HG02943 (cell line): ENCODE measurements at regions not wholly inside any gene's neighbourhood (a gene's known extent, or its start where the extent isn't known, plus 50 kb on each side); places are given as distances from the start of the nearest gene placed in this dataset.

Experiments used
- ATAC-seq: cut with Tn5 transposase; IDR thresholded peaks from one replicate; pipeline ENCODE4 v1.9.1; 2021; ENCODE audit warnings: mild to moderate bottlenecking, low read depth, moderate library complexity; ENCODE audit not compliant: unreplicated experiment

DNA sequence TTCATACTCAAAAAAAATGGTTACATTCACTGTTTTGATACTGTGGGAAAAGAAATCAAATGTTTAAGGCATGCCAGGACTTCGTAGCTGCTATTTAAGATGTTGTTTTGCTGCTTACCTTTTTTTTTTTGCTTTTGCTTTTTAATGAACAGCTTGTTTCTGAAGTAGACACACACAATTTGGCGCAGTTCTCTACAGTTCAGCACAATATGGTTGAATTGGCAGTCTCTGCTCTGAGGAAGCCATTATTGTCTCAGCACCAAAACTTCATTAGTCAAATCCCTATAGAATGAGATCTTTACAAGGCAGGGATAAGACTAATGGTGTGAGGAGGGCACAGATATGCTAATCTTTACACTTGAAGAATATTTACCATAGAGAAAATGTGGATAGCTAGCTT is 197.6 kb downstream of the SLITRK5 start:
- no peak for ATAC-seq

DNA sequence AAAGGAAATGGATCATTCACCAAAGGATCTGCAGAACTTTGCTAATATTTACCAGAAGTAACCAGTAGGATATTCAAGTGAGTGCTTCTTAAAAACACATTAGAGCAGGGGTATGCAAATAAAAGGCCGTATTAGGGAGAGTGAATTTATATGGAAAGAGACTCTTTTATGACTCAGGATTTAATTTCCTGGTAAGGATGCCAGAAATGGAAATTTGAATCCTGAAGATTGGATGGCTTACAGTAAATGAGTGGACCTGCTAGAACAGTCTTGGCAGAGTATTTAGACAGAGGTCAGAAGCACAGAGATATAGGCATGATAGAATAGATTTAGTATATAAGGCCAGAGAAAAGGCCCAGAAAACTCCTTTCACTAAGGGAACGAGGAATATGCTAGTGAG is 201.6 kb downstream of the SLITRK5 start:
- ATAC-seq: no peak

DNA sequence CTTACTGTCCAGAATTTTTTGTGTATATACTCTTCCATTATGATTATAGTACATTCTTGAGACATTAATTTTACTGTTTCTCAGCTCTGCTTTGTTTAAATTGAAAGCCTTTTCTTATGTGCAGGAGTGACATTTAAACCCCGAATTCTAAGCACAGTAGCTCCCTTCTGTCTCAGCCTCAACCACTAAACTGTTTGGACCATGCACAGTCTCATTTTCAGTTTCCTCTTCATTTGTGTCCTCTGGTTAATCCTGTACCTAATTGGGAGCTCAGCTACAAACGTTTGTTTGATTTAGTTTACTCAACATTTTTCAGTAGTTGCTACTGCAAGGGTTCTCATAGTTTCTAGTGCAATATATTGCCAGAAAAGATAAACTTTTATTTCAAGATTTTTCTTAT is 206.3 kb downstream of the SLITRK5 start:
- ATAC-seq: no peak

DNA sequence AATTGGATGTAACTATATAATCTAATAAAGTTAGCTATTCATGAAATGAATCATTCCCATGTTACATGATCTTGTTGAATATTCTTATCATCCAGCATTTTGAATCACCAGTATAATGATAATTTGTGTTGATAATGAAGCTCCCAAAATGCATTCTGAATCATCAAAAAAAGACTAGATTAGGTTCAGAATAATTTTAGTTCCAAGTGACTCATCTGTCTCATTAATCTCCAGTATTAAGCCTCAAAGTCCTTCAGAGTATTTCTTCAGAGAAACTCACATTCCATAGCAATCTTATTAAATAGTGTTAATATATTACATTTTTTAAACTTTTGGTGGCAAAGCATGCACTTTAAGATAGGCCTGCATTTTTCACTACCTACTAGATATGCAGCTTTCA is 207.5 kb downstream of the SLITRK5 start:
- ATAC-seq: no peak

DNA sequence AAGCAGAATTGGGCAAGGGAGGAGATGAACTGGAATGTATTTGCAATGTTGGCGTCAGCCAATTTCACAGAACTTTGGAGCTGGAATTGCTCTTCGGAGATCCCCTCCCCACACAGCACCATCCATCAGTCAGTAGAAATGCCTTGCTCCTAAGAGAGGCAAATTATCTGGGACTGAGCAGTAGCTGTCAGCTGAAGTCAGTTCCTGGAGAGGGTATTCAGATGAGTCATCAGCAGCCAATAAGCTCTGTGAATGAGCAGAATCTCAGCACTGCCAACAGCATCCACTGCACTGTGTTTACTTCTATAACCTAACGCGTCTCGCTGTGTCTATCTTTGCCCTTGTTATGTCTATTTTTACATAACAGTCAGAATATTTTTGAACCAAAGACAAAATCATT is 213.7 kb downstream of the SLITRK5 start:
- no peak for ATAC-seq

DNA sequence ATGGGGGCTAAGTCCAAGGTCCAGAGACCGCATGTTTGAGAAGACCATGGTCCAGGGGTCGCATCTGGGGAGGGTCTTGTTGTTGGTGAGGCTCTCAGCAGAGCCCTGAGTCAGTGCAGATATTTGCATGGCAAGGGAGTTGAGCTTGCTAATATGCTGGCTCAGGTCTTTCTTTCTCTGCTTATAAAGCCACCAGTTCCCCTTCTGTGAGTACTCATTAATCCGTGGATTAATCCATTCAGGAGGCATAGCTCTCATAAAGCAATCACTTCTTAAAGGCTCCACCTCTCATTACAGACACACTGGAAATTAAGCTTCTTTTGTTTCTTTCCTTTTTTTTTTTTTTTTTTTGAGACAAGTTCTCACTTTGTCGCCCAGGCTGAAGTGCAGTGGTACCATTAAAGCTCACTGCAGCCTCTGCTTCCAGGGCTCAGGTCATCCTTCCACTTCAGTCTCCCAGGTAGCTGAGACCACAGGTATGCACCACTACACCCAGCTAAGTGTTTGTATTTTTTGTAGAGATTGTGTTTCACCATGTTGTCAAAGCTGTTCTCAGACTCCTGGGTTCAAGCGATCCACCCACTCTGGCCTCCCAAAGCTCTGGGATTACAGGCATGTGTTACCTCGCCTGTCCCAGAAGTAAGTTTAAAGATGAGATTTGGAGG is 216.4 kb downstream of the SLITRK5 start:
- no peak for ATAC-seq

DNA sequence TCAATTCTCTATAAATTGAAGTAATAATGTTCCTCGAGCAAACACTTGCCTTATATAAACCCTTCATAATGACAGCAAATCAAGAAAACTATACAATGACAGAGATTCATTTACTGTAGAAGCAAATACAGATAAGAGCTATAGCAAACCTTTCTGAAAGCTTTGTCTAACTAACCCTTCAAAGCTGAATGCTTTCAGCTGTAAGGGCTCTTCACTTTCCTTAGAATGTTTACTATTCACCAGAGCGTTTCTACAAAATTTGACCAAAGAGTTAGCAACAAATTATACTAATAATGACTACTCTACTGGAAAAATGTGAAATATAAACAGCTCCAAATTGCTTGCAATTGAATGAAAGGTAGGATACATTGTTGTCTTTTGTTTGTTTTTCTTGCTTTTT is 218.1 kb downstream of the SLITRK5 start:
- ATAC-seq: no peak

DNA sequence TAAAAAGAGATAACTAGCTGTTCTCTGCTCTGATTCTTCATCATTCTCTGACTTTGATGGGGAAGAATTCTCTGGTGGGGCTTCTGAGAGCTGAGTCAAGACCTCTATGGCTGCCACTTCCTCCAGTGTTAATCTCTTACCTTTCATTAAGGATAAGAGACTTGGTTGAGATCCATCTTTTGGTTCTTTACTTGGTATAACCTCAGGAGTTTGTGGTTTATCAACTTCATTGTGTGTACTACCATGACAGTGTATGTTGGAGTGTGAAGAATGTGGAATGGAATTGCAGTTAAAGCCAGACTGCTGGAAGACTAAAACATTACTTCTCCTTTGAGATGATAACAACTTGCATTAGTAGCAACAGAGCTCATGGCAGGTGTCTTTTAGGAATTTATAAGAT is 222.0 kb downstream of the SLITRK5 start:
- ATAC-seq: no peak

DNA sequence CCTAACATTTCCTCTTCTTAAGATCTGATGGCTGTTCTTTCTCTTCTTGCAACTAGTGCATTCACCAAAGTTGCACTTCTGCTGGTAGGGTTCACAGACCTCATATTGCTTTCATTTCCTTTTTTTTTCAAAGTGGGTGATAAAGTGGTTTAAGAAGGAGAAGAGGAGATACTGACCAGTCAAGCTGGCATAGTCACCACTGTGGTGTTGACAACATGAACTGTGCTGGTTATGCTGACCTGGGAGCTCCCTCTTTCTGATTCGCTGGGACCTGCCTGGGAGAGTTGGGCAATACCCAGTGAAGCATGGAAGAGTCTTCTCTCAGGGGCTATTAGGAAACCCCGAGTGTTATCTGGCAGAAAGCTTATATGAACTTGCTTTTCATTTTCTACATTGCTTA is 222.9 kb downstream of the SLITRK5 start:
- no peak for ATAC-seq

DNA sequence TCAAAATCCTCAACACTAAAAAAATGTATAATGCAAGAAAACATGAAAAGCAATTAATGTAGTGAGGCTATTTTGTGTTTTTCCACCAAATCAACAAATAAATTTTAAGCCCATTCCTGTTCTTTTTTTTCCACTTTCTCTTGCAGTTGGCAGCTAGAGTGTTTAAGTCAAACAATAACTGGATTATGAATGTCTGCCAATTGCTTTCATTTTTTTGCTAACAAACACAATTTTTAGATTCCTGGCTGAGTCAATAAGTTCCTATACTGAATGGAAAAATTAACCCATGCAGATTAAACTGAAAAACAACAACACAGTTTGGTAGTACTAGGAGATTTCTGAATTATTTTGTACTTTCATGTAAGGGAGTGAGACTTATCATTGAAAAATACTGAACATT is 232.4 kb downstream of the SLITRK5 start:
- ATAC-seq: no peak

DNA sequence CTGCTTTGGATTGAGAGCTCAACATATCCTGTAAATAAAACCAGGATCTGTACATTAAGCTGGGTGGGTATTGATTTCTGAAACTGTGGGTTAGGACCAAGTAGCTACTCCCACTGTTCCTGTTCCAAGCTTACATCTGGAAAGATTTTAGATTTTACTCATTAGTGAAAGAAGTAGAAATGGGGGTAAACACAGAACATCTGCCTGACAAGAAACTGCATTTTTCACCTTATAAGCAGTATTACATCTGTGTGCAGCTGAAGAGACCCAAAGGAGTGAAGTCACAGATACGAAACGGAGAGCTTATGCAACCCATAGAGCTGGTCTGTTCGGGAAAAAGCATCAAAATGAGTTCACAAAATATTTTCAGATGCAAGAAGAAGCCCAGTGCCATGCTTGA is 235.2 kb downstream of the SLITRK5 start:
- ATAC-seq: no peak

DNA sequence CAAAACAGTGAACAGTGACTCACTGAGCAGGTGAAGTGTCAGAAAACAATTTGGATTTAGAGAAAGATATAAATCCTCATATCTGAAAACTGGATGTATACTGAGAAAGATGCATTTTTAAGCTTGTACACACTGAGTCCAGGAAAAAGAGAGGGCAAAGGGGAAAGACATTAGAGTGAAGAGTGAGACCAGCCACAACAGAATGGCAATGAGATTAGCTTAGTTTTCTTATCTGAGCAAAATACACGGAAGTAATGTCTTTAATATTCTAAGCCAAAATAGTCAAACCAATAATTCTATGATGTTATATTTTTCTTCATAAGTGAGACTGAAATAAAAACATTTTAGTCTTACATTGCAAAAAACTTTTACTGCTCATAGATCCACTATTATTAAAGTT is 236.0 kb downstream of the SLITRK5 start:
- no peak for ATAC-seq

DNA sequence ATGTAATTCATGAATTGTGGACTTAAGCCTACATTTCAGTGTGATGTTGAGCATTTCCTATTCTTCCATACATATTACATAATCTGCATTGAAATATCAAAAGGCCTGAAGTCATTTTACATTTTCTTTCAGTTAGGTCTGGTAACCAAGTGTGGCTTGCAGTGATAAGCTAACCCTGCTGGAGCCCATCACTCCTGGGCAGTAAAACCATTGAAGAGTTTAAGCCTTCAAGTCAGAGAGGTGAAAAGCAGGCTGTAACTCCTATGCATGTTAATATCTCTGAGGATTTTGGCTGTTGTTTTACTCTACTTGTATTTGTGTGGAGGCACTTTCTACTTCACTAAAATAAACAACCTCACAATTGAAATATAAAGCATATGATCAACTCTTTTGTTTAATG is 248.8 kb downstream of the SLITRK5 start:
- no peak for ATAC-seq

DNA sequence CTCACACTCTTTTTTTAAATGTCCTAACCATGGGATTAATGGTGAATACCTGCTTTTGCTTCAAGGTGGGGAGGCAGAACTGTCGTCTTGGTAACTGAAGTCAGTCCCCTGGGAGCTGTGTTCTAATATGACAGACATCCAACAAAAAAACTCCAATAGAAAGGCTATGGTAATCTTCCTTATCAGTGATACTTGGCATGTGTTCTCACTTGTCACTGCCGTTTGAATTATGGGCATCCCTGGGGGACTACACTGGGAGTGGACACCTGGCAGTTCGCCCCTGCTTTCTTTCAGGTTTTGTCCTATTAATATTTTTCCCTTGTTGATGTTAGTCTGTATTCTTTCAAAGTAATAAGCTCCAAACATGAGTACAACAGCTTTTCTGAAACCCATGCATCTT is 252.6 kb downstream of the SLITRK5 start:
- ATAC-seq: no peak

DNA sequence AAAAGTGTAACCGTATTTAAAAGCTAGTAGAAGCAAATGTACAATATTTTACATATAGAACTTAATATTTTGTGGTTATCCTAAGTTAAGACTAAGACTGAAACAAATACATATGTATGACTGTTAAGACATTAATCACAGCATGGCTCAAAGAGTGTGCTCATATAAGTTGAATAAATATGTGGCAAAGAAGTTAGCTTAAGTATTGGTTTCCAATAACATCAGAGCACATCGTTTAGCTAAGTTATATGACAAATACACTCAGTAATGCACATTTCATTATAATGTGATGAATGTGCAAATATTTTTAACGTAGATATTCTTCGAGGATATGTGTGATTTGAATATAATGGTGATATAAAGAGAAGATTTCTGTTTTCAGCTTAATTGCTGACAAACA is 253.8 kb downstream of the SLITRK5 start:
- no peak for ATAC-seq

DNA sequence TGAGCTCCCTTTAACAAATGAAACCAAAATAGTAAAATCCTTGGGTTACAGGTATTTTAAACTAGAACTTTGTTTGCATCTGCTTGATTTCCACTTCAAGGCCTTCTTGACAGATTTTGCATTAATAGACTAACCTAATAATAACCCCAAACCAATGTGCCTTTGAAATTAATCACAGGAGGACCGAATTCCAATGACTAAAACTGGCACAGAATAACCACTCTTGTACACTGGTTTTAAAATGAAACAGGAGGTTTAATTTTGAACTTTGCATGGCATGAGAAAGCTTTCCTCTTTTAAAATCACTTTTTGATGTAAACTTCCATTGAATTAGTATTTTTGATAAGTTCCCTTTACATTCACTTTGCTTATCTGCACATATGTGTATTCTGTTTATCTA is 269.6 kb downstream of the SLITRK5 start:
- ATAC-seq: no peak

DNA sequence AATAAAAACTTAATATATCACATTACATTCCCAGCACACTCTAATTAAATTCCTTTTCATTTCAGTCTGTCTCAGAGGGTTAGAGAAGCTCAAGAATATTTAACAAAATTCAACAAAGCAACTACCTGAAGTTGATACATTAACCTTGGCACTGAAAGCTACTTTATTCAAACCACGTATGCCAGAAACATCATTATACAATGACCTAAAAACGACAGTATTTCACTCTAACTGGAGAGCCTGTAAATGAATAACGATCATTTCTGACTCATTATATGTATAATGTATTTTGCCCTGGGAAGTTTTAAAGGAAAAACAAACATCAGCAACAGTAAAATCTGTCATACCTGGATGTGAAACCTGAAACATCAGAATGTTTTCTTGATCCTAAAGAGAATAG is 270.1 kb downstream of the SLITRK5 start:
- no peak for ATAC-seq

DNA sequence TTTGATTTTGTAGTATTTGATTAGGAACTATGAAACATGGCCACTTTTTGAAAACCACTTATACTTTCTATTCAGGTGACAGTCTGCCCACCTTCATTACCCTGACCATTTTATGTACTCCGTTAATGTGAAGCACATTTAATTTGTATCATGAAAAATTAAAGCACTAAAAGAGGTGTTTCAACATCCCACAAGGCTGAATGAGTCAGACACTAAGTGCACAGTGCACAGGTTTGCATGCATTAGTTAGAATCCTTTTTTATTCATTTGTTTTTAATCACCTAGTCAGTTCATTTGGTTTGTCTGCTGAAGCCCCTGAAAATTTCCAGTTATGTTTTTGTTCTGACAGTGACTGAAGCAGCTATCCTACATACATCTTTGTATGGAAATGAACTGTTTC is 271.0 kb downstream of the SLITRK5 start:
- no peak for ATAC-seq

DNA sequence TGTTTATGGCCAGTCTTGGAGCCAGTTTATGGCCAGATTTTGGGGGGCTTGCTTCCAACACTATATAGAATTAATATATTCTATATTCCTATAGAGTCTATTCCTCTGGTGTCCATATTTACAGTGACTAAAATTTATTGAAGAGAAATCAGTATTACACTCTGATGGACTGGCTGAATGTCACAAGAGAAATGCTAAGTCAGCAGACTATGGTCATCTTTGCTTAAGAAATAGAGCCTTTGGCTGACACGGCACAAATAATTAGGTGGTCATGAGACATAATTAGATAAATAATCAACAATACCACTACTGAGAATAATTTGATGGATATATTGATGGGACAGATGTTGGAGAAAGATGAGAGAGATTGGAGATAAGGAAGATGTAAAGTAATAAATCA is 272.9 kb downstream of the SLITRK5 start:
- ATAC-seq: no peak

DNA sequence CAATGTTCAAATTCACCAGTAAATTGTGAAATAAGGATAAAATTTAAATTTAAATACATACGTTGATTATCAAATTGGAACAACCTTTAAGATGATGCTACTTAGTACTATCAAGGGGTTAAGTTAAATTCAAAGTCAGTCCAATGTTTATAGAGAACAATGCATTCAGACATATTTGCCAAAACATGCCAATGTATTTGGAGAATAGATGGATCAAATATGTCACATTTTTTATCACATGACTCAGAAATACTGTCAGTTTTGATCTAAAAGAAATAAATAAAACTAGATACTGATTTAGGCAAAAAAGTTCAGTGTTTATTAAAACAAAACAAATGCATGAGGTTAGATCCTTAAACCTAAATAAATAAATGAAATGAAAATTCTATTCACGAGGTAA is 281.2 kb downstream of the SLITRK5 start:
- ATAC-seq: no peak

DNA sequence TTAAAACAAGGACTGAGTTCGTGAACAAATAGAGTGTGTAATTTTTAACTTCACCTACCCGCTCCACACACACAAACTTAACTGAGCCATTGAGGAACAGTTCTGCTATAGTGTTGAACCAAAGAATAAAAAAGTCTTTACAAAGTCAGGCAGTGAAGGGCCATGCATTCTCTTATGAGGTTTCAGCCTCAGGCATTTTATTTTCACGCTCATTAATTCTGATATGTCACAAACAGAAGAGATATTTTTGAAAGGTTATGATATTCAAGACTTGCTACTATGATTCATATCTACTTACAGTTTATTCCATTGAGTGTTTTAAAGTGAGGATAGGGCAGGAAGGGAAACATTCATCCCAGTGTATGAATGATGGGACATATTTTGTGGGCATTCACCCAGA is 282.2 kb downstream of the SLITRK5 start:
- ATAC-seq: no peak

DNA sequence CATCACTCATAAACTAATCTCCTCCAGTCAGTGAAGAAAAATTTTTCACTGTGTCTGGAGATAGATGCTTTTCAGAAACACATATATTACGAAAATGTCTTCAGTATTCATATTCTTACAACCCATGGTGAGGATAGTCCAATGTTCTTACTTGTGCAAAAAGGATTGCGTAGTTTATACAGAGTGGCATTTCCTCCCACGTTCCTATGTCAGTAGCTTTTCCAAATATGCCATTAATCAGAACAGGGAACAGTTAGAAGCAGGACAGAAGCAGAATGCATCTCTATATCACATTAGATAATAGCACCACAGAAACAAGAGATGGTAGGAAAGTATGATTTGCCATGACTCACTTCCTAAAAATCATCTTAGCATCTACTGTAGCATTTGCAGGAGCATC is 282.9 kb downstream of the SLITRK5 start:
- no peak for ATAC-seq

DNA sequence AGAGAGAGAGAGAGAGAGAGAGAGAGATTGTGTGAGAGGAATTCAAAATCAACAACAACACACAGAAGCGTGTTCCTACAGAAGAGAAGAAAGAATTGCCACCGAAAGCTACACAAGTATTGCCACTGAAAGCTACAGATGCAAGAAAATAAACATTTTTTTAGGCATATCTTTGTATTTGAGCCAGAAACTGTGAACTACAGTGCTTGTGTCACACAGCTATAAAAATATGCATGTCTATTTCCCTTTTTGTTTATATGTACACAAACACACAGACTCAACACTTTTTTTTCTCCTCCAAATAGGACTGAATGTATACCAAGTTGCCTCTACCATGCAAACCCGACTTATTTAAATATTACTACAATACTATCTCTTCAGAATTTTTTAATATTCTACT is 290.4 kb downstream of the SLITRK5 start:
- ATAC-seq: no peak
